ENCODE measurements at regions not wholly inside any gene's neighbourhood (a gene's known extent, or its start where the extent isn't known, plus 50 kb on each side); places are given as distances from the start of the nearest gene placed in this dataset.

- TF ChIP-seq CTCF (IDR thresholded peaks at IDR 0.05) (no peak), POLR2AphosphoS5 (IDR thresholded peaks at IDR 0.05) (no peak), POLR2A (IDR thresholded peaks at IDR 0.05) (no peak)
These were observed 268.9 kb downstream of the IGSF11 start for GRCh38 chr3:118765636-118766305.

Data from prostate gland (tissue), 2 donors.